Smooth muscle cell (in vitro differentiated cells): ENCODE measurements at regions not wholly inside any gene's neighbourhood (a gene's known extent, or its start where the extent isn't known, plus 50 kb on each side); places are given as distances from the start of the nearest gene placed in this dataset.
A peak's percentile ranks its signal among the peaks of the same experiment; 100 is the strongest.
"Not testable (repeated sequence)": the region's sequence is repeated elsewhere in the genome, so short reads cannot be mapped to it uniquely, and the experiment has no call there.

Experiments used
- DNase-seq: peaks from one replicate; lab custom pipeline; 2025; ENCODE audit not compliant: unreplicated experiment; lab: John Stamatoyannopoulos, UW
- H2AFZ ChIP-seq: fragments of 200-600 bp; sonication (generic); 2 replicates; pipeline ENCODE4 v1.6.0; 2016; ENCODE audit warnings: antibody characterized with exemption, low read depth, mild to moderate bottlenecking
- H3F3A ChIP-seq: fragments of 200-600 bp; sonication (generic); 2 replicates; pipeline ENCODE4 v1.6.0; 2017; ENCODE audit warnings: antibody characterized with exemption, low read depth
- H3K27ac ChIP-seq: fragments of 200-600 bp; sonication (generic); 2 replicates; pipeline ENCODE4 v1.5.1; 2016; ENCODE audit warnings: low read depth, mild to moderate bottlenecking
- H3K27me3 ChIP-seq: fragments of 200-600 bp; sonication (generic); 2 replicates; pipeline ENCODE4 v1.6.1; 2016; ENCODE audit warnings: low read depth, mild to moderate bottlenecking
- H3K36me3 ChIP-seq: fragments of 200-600 bp; sonication (generic); 2 replicates; pipeline ENCODE4 v1.5.1; 2016; ENCODE audit warnings: low read depth
- H3K4me1 ChIP-seq: fragments of 200-600 bp; sonication (generic); 2 replicates; pipeline ENCODE4 v1.5.1; 2016; ENCODE audit warnings: low read depth
- H3K4me2 ChIP-seq: fragments of 200-600 bp; sonication (generic); 2 replicates; pipeline ENCODE4 v1.6.0; 2016; ENCODE audit warnings: mild to moderate bottlenecking
- H3K4me3 ChIP-seq: fragments of 200-600 bp; sonication (generic); 2 replicates; pipeline ENCODE4 v1.5.1; 2016; ENCODE audit warnings: mild to moderate bottlenecking
- H3K79me2 ChIP-seq: fragments of 200-600 bp; sonication (generic); 2 replicates; pipeline ENCODE4 v1.6.0; 2016; ENCODE audit warnings: low read depth, mild to moderate bottlenecking
- H3K9ac ChIP-seq: fragments of 200-600 bp; sonication (generic); 2 replicates; pipeline ENCODE4 v1.6.0; 2016; ENCODE audit warnings: low read depth
- H3K9me3 ChIP-seq: fragments of 200-600 bp; sonication (generic); replicated peaks from 2 replicates; pipeline ENCODE4 v1.5.1; 2016; ENCODE audit warnings: low read depth
- H4K20me1 ChIP-seq: fragments of 200-600 bp; sonication (generic); 2 replicates; pipeline ENCODE4 v1.6.0; 2016; ENCODE audit warnings: low read depth
- CTCF ChIP-seq: fragments of 200-600 bp; sonication (generic); IDR thresholded peaks from 2 replicates; pipeline ENCODE4 v1.5.1; 2017; ENCODE audit warnings: borderline replicate concordance, mild to moderate bottlenecking, antibody characterized with exemption; ENCODE audit not compliant: insufficient read depth, poor library complexity, severe bottlenecking
- WGBS: methylation state at CpG from one replicate; pipeline ENCODE4 v1.1.7; 2016; ENCODE audit warnings: low lambda C conversion rate; 5-methylcytosine and 5-hydroxymethylcytosine counted together

- TF ChIP-seq CTCF = no peak
Observed at GRCh38 chr3:167001374-167001773, 378.7 kb downstream of the ZBBX start.

GRCh38 chr3:166993015-166993630 is 387.0 kb downstream of the ZBBX start:
- DNase-seq = no peak
- Histone ChIP-seq H2AFZ (no peak overlapping the region), H4K20me1 (no peaks in the 10 kb centered on the region), H3K4me2 (no peak overlapping the region), H3K27ac (no peak overlapping the region), H3K4me3 (no peak overlapping the region), H3K4me1 (no peaks in the 10 kb centered on the region), H3K27me3 (no peaks in the 10 kb centered on the region), H3K79me2 (no peaks in the 10 kb centered on the region), H3F3A (no peaks in the 10 kb centered on the region), H3K9me3 (no peaks in the 10 kb centered on the region), H3K9ac (no peak overlapping the region), H3K36me3 (no peaks in the 10 kb centered on the region)
- 98% methylated on average over 2 of the region's 2 CpGs for WGBS
- TF ChIP-seq CTCF = no peak

More at GRCh38 chr3:167001374-167001773, 378.7 kb downstream of the ZBBX start:
- Histone ChIP-seq H3K9ac (no peak overlapping the region), H3K4me2 (no peak overlapping the region), H3K4me3 (no peak overlapping the region), H3K27ac (no peak overlapping the region), H3K27me3 (no peaks in the 10 kb centered on the region), H3K4me1 (no peaks in the 10 kb centered on the region), H4K20me1 (no peaks in the 10 kb centered on the region), H2AFZ (no peak overlapping the region), H3K79me2 (no peaks in the 10 kb centered on the region), H3K36me3 (no peaks in the 10 kb centered on the region), H3K9me3 (no peaks in the 10 kb centered on the region), H3F3A (no peaks in the 10 kb centered on the region)
- 98% methylated on average over 3 of the region's 4 CpGs for WGBS
- no peak for DNase-seq

- no peaks in the 10 kb centered on the region for H3K9me3 ChIP-seq
- no peak overlapping the region for H3K9ac ChIP-seq
- no peaks in the 10 kb centered on the region for H3K27me3 ChIP-seq
- no peaks in the 10 kb centered on the region for H4K20me1 ChIP-seq
- no peaks in the 10 kb centered on the region for H3K79me2 ChIP-seq
- H3K36me3 ChIP-seq = no peaks in the 10 kb centered on the region
- H3K4me1 ChIP-seq = peaks cover 7% of the 10 kb centered on the region
- no peak for DNase-seq
- H3K4me2 ChIP-seq = peak overlapping the region; percentile 29
- TF ChIP-seq CTCF = no peak
- no peak overlapping the region for H3K4me3 ChIP-seq
- H2AFZ ChIP-seq = no peak overlapping the region
- no peak overlapping the region for H3K27ac ChIP-seq
- H3F3A ChIP-seq = no peaks in the 10 kb centered on the region
Observed at GRCh38 chr3:166986000-166986399, 394.1 kb downstream of the ZBBX start.

- not testable (repeated sequence) for H3F3A ChIP-seq, H3K4me1 ChIP-seq, H2AFZ ChIP-seq, H3K9ac ChIP-seq, H3K4me3 ChIP-seq, H3K36me3 ChIP-seq, H3K4me2 ChIP-seq, H4K20me1 ChIP-seq, H3K27ac ChIP-seq, DNase-seq, H3K9me3 ChIP-seq, H3K27me3 ChIP-seq, H3K79me2 ChIP-seq
- 94% methylated on average over 36 of the region's 36 CpGs for WGBS
Observed at GRCh38 chr3:166975796-166976195, 404.3 kb downstream of the ZBBX start.

- H3K4me2 ChIP-seq, H4K20me1 ChIP-seq, H3K79me2 ChIP-seq, H3K9ac ChIP-seq, H3F3A ChIP-seq, H3K27me3 ChIP-seq, H2AFZ ChIP-seq, DNase-seq, H3K9me3 ChIP-seq, H3K27ac ChIP-seq, H3K36me3 ChIP-seq, H3K4me3 ChIP-seq, H3K4me1 ChIP-seq: not testable (repeated sequence)
- 97% methylated on average over 8 of the region's 8 CpGs for WGBS
Observed at GRCh38 chr3:166967714-166968113, 412.4 kb downstream of the ZBBX start.
